ENCODE measurements at regions not wholly inside any gene's neighbourhood (a gene's known extent, or its start where the extent isn't known, plus 50 kb on each side); places are given as distances from the start of the nearest gene placed in this dataset.
"Not testable (repeated sequence)": the region's sequence is repeated elsewhere in the genome, so short reads cannot be mapped to it uniquely, and the experiment has no call there.

GRCh38 chr1:219352961-219353651 lies 179.4 kb downstream of the LYPLAL1 start:
- DNase-seq (ENCODE audit: low read depth): no peak

DNA sequence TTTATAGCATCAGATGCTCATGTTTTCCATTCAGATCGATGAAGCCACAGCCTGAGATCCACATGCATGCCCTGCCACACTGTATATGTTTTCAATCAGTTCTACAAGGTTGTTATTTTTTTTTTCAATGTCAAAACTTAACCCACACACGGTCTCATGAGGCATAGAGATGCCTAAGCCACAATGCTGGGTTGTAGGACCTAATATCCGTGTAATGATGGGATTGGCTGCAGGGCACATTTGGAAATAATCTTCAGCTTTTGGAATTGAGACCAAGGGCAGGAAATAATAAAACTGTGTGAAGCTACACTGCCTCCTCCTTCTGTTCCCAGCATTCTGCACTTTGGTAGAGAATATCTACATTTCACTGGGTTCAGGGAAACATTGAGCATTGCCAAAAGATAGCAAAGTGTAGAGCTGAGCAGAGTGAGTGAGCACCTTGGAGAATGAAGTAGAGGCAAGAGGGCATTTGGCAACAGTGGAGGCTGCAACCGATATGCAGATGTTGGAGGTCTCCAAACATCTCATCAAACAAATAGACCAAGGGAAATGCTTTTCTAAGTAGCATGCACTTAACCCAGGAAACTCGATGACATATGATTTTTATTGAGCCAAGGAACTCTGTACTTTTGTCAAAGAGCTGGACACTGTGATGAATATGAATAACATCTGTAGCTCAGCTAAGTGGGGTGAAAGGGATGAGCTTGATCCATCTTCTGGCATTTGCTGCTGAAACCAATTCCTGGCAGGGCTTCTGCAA lies 176.7 kb downstream of the LYPLAL1 start:
- no peak for DNase-seq (ENCODE audit: low read depth)

GRCh38 chr1:219347921-219348391 lies 174.3 kb downstream of the LYPLAL1 start:
- DNase-seq (ENCODE audit: low read depth): no peak

- no peak for DNase-seq (ENCODE audit: low read depth)
Measured at GRCh38 chr1:219347376-219347775, 173.7 kb downstream of the LYPLAL1 start.

DNA sequence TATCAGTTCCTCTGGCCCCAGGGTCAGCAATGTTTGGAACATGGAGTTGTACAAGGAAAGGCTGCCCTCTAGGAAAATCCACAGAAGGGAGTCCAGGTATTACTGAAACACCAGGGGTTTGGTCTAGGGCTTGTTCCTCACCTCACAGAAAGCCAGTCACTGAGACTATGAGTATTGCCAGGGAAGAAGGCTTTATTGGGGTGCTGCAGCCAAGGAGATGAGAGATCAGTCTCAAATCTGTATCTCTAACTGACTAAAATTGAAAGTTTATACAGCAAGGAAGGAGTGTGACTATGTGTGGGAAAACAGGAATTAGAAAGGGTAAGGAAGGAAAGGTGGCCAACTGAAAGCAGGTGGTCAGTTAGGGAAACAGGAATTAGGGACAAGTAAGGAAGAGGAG lies 172.3 kb downstream of the LYPLAL1 start:
- DNase-seq (ENCODE audit: low read depth): no peak

GRCh38 chr1:219342836-219343235 lies 169.2 kb downstream of the LYPLAL1 start:
- DNase-seq (ENCODE audit: low read depth): no peak

GRCh38 chr1:219340796-219341195 lies 167.1 kb downstream of the LYPLAL1 start:
- DNase-seq (ENCODE audit: low read depth): peak; percentile 83

DNA sequence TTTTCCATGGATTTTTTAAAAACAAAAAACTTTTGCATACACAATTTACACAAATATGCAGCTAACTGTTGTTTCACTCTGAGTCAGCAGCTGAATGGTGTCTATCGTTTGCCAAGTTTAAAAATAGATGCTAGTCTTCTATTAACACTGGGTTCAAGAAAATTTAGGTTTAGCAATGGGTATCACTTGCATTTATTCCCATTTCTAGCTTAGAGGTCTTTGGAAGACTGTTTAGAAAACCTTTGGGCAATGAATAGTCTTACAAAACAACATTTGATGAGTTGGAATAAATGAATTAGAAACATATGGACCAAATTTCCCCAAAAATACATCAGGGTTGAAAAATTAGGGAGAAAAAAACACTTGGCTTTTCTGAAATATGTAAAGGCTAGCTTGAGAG lies 165.8 kb downstream of the LYPLAL1 start:
- DNase-seq (ENCODE audit: low read depth): no peak

- DNase-seq (ENCODE audit: low read depth): no peak
Measured at GRCh38 chr1:219337588-219337987, 163.9 kb downstream of the LYPLAL1 start.

GRCh38 chr1:219333626-219334025 lies 159.9 kb downstream of the LYPLAL1 start:
- no peak for DNase-seq (ENCODE audit: low read depth)

- no peak for DNase-seq (ENCODE audit: low read depth)
Measured at GRCh38 chr1:219331424-219331823, 157.7 kb downstream of the LYPLAL1 start.

DNA sequence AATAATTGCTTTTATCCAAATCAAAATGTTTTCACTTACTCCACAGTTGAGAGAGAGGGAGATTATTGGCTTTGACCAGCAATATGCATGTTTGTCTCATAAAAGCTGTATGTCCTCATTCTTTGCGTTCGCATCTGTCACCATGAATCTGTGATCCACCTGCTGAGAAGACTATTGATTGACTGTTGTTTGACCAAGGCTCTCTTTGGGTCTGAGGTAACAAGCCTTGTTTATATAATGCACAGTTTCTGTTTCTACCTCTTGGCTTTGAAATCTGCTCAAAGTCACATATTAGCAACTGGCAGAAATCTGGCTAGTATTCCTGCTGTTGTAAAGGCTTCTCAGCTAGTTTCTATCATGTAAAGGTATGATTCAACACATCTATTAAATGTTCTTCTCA lies 157.0 kb downstream of the LYPLAL1 start:
- DNase-seq (ENCODE audit: low read depth): no peak

GRCh38 chr1:219330001-219330400 lies 156.3 kb downstream of the LYPLAL1 start:
- no peak for DNase-seq (ENCODE audit: low read depth)

DNA sequence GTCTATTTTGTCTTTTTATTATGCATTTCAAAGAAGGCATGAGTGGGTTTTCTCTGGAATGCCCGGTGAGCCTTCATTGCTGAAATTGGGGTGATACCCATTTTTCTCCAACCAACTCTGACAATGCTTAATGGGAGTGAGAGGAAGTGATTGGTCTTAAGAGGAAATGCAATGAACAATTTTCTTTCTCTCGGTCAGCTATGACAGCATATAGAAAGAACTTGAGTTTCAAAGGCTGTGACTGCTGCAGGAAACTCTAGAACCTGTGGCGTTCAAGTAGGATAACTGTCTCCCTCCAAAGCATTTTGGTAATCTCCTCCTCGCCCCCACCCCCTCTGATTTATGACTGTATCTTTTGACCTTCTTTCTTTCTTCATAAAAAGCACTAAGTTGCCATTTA lies 155.9 kb downstream of the LYPLAL1 start:
- DNase-seq (ENCODE audit: low read depth): peak; percentile 42

- no peak for DNase-seq (ENCODE audit: low read depth)
Measured at GRCh38 chr1:219326843-219327242, 153.2 kb downstream of the LYPLAL1 start.

- DNase-seq (ENCODE audit: low read depth): no peak
Measured at GRCh38 chr1:219325368-219325742, 151.7 kb downstream of the LYPLAL1 start.

- peak; percentile 95 for DNase-seq (ENCODE audit: low read depth)
Measured at GRCh38 chr1:219324629-219325367, 151.1 kb downstream of the LYPLAL1 start.

DNA sequence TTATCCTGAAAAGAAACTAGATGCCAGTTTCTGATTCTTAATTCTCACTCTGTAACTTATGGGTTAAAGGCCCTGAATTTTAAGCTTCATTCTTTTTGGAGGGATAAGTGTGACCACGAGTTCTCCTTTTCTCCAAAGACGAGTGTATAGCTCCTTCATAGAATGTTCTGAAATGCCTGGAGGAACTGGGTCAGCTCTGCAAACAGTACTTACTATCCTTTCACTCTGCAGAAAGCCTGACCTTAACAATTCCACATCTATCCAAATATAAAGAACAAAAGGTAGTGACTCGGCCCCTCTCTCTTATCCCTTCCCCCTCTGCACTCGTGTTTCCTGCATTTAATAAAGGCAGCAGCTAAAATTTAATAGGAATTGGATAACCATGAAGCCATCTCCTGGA lies 150.5 kb downstream of the LYPLAL1 start:
- DNase-seq (ENCODE audit: low read depth): no peak

- no peak for DNase-seq (ENCODE audit: low read depth)
Measured at GRCh38 chr1:219323426-219323825, 149.7 kb downstream of the LYPLAL1 start.

DNA sequence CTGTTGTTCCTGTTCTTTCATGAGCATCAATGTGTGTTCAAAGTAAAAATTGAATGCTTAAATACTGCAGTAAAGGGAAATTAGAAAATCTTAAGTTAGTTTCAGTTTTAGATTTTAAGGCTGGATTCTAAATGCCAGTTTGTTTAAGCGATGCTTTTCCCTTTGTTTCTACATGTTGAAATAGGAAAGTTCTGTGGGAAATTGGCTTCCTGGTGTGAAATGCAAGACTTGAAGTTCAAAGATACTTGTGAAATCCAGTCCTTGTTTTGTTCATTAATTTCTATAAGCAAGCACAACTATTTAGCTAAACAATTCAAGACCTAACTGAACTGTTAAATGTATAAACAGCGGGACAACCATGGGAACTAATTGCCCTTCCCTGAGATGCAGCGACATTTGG lies 149.1 kb downstream of the LYPLAL1 start:
- no peak for DNase-seq (ENCODE audit: low read depth)

- not testable (repeated sequence) for DNase-seq (ENCODE audit: low read depth)
Measured at GRCh38 chr1:219320563-219320962, 146.9 kb downstream of the LYPLAL1 start.

DNA sequence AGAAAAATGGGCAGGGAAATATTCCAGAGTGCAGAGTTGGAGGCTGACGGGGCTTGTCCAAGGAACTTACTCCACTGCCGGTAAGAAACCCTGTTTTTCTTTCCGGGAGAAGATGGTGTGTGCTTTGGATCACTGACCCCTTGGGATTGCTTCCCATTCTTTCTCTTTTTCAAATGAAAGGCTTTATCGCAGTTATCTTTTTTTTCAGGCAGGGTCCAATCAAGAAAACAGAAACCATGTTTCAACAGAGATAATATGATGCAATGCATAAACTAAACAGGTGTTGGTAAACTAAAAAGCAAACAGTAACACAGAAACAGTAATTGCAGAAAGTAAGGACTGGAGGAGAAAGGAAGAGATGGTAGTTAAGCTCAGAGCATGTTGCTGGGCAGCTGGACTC lies 145.1 kb downstream of the LYPLAL1 start:
- DNase-seq (ENCODE audit: low read depth): no peak

All from amniotic epithelial cell (primary cell).